Keratinocyte (primary cell): ENCODE measurements at regions not wholly inside any gene's neighbourhood (a gene's known extent, or its start where the extent isn't known, plus 50 kb on each side); places are given as distances from the start of the nearest gene placed in this dataset.

Experiments used
- DNase-seq: peaks from one replicate; pipeline ENCODE4 v3.0.0-alpha.2; 2011; ENCODE audit warnings: low read depth, missing footprints, low spot score
- FAIRE-seq: peaks from 2 replicates; lab custom pipeline; 2011; peaks lifted over from hg19 to GRCh38; lab: Jason Lieb, UNC
- H2AFZ ChIP-seq: 2 replicates; pipeline ENCODE4 v1.6.0; 2012; ENCODE audit warnings: low read length, control low read depth, inconsistent platforms; ENCODE audit not compliant: control insufficient read depth
- H3K27ac ChIP-seq: 2 replicates; pipeline ENCODE4 v1.5.1; 2011; ENCODE audit warnings: low read length; ENCODE audit not compliant: control insufficient read depth, insufficient read depth
- H3K27me3 ChIP-seq: 3 replicates; pipeline ENCODE4 v1.6.0; 2011; ENCODE audit warnings: low read length; ENCODE audit not compliant: control insufficient read depth, insufficient read depth; ENCODE audit errors: extremely low read depth
- H3K36me3 ChIP-seq, 2 experiments: 2 replicates in 1 of 2; 3 replicates in 1 of 2; pipeline ENCODE4 v1.5.1; 2011; ENCODE audit warnings: low read length in 2 of 2, mild to moderate bottlenecking in 1 of 2; ENCODE audit not compliant: control insufficient read depth in 2 of 2, insufficient read depth in 2 of 2; ENCODE audit errors: extremely low read depth in 1 of 2
- H3K4me1 ChIP-seq: 3 replicates; pipeline ENCODE4 v1.5.1; 2011; ENCODE audit warnings: low read length; ENCODE audit not compliant: control insufficient read depth, insufficient read depth; ENCODE audit errors: extremely low read depth
- H3K4me2 ChIP-seq: 3 replicates; pipeline ENCODE4 v1.6.0; 2011; ENCODE audit warnings: low read depth, low read length; ENCODE audit not compliant: control insufficient read depth, insufficient read depth; ENCODE audit errors: extremely low read depth
- H3K4me3 ChIP-seq, 3 experiments: fragments of 200-600 bp in 1 of 3; sonication (generic) in 1 of 3; 2 replicates in 2 of 3; 3 replicates in 1 of 3; pipeline ENCODE4 v1.5.1; 2011 to 2016; ENCODE audit warnings: low read length in 3 of 3, mild to moderate bottlenecking in 3 of 3, control low read depth in 2 of 3, inconsistent platforms in 1 of 3, low read depth in 1 of 3, mixed read lengths in 1 of 3, mixed run types in 1 of 3, moderate library complexity in 1 of 3; ENCODE audit not compliant: control insufficient read depth in 2 of 3, insufficient read depth in 2 of 3; ENCODE audit errors: extremely low read depth in 1 of 3
- H3K79me2 ChIP-seq: 2 replicates; pipeline ENCODE4 v1.6.0; 2012; ENCODE audit warnings: low read length; ENCODE audit not compliant: control insufficient read depth, insufficient read depth
- H3K9ac ChIP-seq: 3 replicates; pipeline ENCODE4 v1.6.0; 2011; ENCODE audit warnings: low read length; ENCODE audit not compliant: control insufficient read depth, insufficient read depth; ENCODE audit errors: extremely low read depth
- H3K9me1 ChIP-seq: 3 replicates; pipeline ENCODE4 v1.6.0; 2011; ENCODE audit warnings: low read length; ENCODE audit not compliant: control insufficient read depth, insufficient read depth; ENCODE audit errors: extremely low read depth
- H3K9me3 ChIP-seq: 2 replicates; pipeline ENCODE4 v1.5.1; 2012; ENCODE audit warnings: low read depth, low read length; ENCODE audit not compliant: control insufficient read depth
- H4K20me1 ChIP-seq: 3 replicates; pipeline ENCODE4 v1.6.0; 2011; ENCODE audit warnings: low read length; ENCODE audit not compliant: control insufficient read depth, insufficient read depth; ENCODE audit errors: extremely low read depth
- EZH2 ChIP-seq: IDR thresholded peaks from one replicate; pipeline ENCODE4 v1.6.1; 2012; ENCODE audit warnings: inconsistent platforms, mild to moderate bottlenecking, low read length, moderate library complexity
- dilution Hi-C: fragments of 300-500 bp; cut with MboI; formaldehyde crosslinking; loops from one replicate; pipeline ENCODE4 v1.7.0; 2020; ENCODE audit warnings: low sequenced_read_pairs; ENCODE audit not compliant: extremely low pct_ligation_motif_present
- TF ChIP-seq, protein P1 (sequence below), 3 experiments: IDR thresholded peaks in 1 of 3; conservative IDR thresholded peaks in 1 of 3; optimal IDR thresholded peaks in 1 of 3; 2 replicates in 2 of 3; 3 replicates in 1 of 3; pipeline versions ENCODE3 to v1.5.1; 2011; ENCODE audit warnings: low read length in 3 of 3, mild to moderate bottlenecking in 3 of 3, moderate library complexity in 2 of 3, control low read depth in 1 of 3, inconsistent platforms in 1 of 3; ENCODE audit not compliant: insufficient read depth in 2 of 3; ENCODE audit errors: extremely low read depth in 1 of 3

DNA sequence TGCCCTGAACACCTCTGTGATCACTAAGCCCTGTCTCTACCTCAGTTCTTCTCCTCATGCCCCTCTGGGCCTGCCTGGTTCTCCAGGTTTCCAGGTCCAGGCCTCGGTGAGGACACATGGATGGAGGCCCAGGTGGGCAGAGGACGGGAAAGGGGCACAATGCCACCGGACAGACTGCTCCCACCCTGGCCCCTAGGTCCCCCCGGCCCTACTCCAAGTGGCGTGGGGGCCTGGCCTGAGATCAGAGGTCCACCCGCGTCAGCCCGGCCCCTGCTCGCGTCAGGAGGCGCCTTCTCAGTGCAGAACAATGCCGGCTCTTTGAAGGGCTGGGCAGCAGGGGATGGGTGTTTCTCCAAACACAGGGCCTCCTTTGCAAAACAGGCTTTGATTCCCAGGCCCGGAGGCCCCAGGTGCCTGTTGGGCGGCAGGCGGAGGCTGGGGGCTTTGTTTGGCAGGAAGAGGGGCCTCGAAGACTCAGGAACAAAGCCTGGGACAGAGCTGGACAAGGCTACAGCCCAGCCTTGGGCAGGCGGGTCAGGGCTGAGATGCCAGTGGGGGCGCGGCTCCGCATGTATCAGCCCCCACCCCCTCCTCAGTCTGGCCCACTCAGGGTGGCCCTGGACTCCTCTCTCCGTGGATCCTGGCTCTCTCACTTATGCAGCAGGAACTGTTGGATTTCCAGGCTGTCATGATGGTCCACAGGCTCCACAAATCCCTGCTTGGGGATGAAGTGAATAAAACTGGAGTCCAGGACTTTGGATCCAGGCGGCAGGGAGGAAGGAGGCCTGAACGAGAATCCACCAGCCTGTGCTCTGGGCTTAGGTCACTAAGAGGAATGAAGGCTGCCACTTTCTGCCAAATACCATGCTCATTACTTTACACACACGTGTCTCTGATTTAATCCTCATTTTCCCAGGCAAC lies 77.4 kb upstream of the SLC2A1 start:
- FAIRE-seq, result no peak
- TF ChIP-seq, protein P1, sequence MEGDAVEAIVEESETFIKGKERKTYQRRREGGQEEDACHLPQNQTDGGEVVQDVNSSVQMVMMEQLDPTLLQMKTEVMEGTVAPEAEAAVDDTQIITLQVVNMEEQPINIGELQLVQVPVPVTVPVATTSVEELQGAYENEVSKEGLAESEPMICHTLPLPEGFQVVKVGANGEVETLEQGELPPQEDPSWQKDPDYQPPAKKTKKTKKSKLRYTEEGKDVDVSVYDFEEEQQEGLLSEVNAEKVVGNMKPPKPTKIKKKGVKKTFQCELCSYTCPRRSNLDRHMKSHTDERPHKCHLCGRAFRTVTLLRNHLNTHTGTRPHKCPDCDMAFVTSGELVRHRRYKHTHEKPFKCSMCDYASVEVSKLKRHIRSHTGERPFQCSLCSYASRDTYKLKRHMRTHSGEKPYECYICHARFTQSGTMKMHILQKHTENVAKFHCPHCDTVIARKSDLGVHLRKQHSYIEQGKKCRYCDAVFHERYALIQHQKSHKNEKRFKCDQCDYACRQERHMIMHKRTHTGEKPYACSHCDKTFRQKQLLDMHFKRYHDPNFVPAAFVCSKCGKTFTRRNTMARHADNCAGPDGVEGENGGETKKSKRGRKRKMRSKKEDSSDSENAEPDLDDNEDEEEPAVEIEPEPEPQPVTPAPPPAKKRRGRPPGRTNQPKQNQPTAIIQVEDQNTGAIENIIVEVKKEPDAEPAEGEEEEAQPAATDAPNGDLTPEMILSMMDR (optimal IDR thresholded peaks at IDR 0.05 in 1 of 3, IDR thresholded peaks at IDR 0.05 in 1 of 3, conservative IDR thresholded peaks at IDR 0.05 in 1 of 3; ENCODE audit: extremely low read depth in 1 of 3, insufficient read depth in 2 of 3, low read length in 3 of 3), result no peak
- TF ChIP-seq EZH2, result no peak
- H3K9me1 ChIP-seq, result no peaks in the 10 kb centered on the region
- no peak overlapping the region for H3K4me2 ChIP-seq
- H3K9ac ChIP-seq, result no peak overlapping the region
- H3K9me3 ChIP-seq, result no peaks in the 10 kb centered on the region
- H2AFZ ChIP-seq, result no peak overlapping the region
- H3K4me3 ChIP-seq, result no peak overlapping the region
- no peaks in the 10 kb centered on the region for H3K36me3 ChIP-seq
- H4K20me1 ChIP-seq, result no peaks in the 10 kb centered on the region
- no peak for DNase-seq
- dilution Hi-C loops, result no loop called here
- H3K27ac ChIP-seq, result no peak overlapping the region
- no peaks in the 10 kb centered on the region for H3K79me2 ChIP-seq
- H3K27me3 ChIP-seq, result no peaks in the 10 kb centered on the region
- peaks cover 15% of the 10 kb centered on the region for H3K4me1 ChIP-seq

DNA sequence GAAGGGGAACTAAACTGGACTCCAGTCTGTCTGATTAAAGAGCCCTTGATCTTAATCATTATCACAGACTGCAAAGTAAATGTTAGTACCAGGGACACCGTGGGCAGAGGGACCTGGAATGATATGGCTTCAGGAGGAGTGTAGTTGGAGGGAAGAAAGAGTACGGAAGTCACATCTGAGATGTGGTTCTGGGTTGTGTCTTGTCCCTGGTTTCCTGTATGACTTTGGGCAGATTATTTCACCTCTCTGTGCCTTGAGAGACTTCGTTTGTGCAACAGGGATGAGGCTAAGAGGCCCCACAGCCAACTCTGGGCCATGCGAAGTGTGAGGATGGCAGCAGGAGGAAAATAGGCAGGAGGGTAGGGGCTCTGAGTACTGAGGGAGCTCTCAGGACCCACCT lies 76.1 kb upstream of the SLC2A1 start:
- no peak for TF ChIP-seq EZH2
- TF ChIP-seq, protein P1 (optimal IDR thresholded peaks at IDR 0.05 in 1 of 3, IDR thresholded peaks at IDR 0.05 in 1 of 3, conservative IDR thresholded peaks at IDR 0.05 in 1 of 3; ENCODE audit: extremely low read depth in 1 of 3, insufficient read depth in 2 of 3, low read length in 3 of 3), result no peak
- Histone ChIP-seq H3K36me3 (no peaks in the 10 kb centered on the region), H3K27ac (peak overlapping the region; percentile 19), H4K20me1 (no peaks in the 10 kb centered on the region), H3K27me3 (no peaks in the 10 kb centered on the region), H2AFZ (peak overlapping the region; percentile 86), H3K4me2 (peak overlapping the region; percentile 7), H3K4me3 (no peak overlapping the region), H3K9ac (no peak overlapping the region), H3K9me1 (no peaks in the 10 kb centered on the region), H3K9me3 (no peaks in the 10 kb centered on the region), H3K4me1 (peaks cover 15% of the 10 kb centered on the region), H3K79me2 (no peaks in the 10 kb centered on the region)
- dilution Hi-C loops, result no loop called here
- DNase-seq (no peak), FAIRE-seq (no peak)
